ENCODE measurements at regions not wholly inside any gene's neighbourhood (a gene's known extent, or its start where the extent isn't known, plus 50 kb on each side); places are given as distances from the start of the nearest gene placed in this dataset.
"Not testable (repeated sequence)": the region's sequence is repeated elsewhere in the genome, so short reads cannot be mapped to it uniquely, and the experiment has no call there.

DNA sequence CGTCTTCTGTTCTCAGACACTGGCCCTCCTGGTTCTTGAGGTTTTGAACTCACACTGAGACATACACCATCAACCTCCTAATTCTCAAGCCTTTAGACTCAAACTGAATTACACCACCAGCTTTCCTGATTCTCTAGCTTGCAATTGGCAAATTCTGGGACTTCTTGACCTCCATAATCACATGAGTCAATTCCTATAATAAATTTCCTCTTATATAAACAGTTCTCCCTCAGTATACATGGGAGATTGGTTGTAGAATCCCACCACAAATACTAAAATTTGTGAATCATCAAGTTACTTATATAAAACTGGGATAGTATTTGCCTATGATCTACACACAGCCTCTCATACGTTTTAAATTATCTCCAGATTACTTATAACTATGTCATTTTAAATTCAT is 162.2 kb downstream of the DIO2 start:
- H3K4me3 ChIP-seq (ENCODE audit: low read depth, low read length), result no peak overlapping the region
- TF ChIP-seq, protein P1, sequence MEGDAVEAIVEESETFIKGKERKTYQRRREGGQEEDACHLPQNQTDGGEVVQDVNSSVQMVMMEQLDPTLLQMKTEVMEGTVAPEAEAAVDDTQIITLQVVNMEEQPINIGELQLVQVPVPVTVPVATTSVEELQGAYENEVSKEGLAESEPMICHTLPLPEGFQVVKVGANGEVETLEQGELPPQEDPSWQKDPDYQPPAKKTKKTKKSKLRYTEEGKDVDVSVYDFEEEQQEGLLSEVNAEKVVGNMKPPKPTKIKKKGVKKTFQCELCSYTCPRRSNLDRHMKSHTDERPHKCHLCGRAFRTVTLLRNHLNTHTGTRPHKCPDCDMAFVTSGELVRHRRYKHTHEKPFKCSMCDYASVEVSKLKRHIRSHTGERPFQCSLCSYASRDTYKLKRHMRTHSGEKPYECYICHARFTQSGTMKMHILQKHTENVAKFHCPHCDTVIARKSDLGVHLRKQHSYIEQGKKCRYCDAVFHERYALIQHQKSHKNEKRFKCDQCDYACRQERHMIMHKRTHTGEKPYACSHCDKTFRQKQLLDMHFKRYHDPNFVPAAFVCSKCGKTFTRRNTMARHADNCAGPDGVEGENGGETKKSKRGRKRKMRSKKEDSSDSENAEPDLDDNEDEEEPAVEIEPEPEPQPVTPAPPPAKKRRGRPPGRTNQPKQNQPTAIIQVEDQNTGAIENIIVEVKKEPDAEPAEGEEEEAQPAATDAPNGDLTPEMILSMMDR (IDR thresholded peaks at IDR 0.05; ENCODE audit: insufficient read depth, low read length), result no peak
- no peak for DNase-seq (ENCODE audit: low read depth)

DNA sequence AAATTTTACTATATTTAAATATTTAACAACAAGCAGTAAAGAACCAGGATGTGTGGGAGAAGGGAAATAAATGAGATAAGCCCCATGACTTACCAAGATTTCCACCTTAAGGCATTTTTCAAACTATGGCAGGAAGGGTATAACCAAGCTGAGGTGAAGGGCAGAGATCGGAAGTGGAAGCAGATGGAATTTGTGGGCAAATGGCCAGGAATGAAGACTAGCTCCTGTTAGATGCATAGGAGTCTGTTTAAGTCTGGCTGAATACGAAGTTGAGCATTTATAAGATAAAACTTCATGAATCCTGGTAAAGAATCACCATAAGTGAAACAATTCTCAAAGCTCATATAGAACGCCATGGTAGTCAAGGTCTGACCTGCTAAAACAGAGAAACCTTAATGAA is 163.5 kb downstream of the DIO2 start:
- DNase-seq (ENCODE audit: low read depth), result peak; percentile 10
- no peak overlapping the region for H3K4me3 ChIP-seq (ENCODE audit: low read depth, low read length)
- TF ChIP-seq, protein P1 (IDR thresholded peaks at IDR 0.05; ENCODE audit: insufficient read depth, low read length), result no peak

DNA sequence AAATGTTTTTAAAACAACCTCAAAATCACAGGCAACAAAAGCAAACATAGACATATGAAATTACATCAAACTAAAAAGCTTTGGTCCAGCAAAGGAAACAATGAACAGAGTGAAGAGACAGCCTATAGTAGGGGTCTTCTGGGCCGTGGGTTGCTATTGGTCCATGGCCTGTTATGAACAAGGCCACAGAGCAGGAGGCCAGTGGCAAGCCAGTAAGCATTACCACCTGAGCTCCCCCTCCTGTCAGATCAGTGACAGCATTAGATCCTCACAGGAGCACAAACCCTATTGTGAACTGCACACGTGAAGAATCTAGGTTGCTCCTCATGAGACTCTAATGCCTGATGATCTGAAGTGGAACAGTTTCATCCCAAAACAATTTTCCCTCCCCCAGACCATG is 174.0 kb downstream of the DIO2 start:
- TF ChIP-seq, protein P1 (IDR thresholded peaks at IDR 0.05; ENCODE audit: insufficient read depth, low read length), result no peak
- no peak overlapping the region for H3K4me3 ChIP-seq (ENCODE audit: low read depth, low read length)
- DNase-seq (ENCODE audit: low read depth), result no peak

DNA sequence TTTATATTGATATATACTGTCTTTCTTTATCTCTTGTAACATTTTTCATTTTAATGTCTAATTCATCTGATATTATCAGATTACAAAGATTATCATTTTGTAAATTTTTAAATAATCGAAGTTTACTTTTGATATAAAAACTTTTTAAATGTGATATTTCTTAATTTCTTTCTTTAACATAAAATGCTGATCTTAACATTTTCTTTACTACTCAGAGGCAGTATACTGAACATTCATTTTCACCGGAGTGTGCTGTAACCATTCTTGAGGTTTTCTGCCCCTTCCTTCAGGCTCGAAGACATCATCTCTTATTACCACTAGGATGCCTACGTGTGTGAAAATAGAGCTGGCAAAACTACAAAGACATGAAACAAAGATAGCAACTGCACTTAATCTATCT is 186.9 kb downstream of the DIO2 start:
- no peak for DNase-seq (ENCODE audit: low read depth)
- H3K4me3 ChIP-seq (ENCODE audit: low read depth, low read length), result no peak overlapping the region
- TF ChIP-seq, protein P1 (IDR thresholded peaks at IDR 0.05; ENCODE audit: insufficient read depth, low read length), result no peak

DNA sequence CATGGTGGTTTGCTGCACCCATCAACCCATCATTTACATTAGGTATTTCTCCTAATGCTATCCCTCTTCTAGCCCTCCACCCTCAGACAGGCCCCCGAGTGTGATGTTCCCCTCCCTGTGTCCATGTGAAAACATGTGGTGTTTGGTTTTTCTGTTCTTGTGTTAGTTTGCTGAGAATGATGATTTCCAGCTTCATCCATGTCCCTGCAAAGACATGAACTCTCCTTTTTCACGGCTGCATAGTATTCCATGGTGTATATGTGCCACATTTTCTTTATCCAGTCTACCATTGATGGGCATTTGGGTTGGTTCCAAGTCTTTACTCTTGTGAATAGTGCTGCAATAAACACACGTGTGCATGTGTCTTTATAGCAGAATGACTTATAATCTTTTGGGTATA is 192.8 kb downstream of the DIO2 start:
- not testable (repeated sequence) for DNase-seq (ENCODE audit: low read depth); H3K4me3 ChIP-seq (ENCODE audit: low read depth, low read length)

DNA sequence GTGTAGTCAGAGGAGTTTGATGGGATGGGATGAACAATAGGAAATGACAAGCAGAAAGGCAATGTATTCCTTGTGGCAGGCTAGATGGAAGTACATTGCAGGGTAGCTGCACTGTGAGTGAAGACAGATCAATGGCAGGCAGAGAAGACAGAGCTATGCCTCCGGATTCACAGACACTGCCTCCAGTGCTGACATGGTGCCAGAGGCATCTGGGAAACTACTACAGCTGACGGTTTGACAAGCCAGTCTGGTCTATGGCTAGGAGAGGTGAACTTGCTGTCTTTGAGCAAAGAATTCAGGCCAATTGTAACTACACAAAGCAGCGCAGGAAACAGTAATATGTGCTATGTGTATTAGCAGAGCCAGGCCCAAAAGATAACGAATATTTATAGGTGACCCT is 193.5 kb downstream of the DIO2 start:
- TF ChIP-seq, protein P1 (IDR thresholded peaks at IDR 0.05; ENCODE audit: insufficient read depth, low read length), result no peak
- DNase-seq (ENCODE audit: low read depth), result no peak
- H3K4me3 ChIP-seq (ENCODE audit: low read depth, low read length), result no peak overlapping the region

DNA sequence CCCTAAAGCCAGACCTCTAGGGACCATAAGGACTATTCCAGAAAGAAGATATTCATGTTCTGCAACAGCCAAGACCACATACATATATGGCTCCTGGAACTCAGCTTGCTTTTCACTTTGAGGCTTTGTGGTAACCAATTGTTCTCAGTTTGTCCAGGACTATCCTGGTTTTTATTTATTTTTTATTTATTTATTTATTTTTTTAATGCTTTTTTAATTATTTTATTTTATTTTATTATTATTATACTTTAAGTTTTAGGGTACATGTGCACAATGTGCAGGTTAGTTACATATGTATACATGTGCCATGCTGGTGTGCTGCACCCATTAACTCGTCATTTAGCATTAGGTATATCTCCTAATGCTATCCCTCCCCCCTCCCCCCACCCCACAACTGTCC is 201.1 kb downstream of the DIO2 start:
- H3K4me3 ChIP-seq (ENCODE audit: low read depth, low read length); DNase-seq (ENCODE audit: low read depth): not testable (repeated sequence)

DNA sequence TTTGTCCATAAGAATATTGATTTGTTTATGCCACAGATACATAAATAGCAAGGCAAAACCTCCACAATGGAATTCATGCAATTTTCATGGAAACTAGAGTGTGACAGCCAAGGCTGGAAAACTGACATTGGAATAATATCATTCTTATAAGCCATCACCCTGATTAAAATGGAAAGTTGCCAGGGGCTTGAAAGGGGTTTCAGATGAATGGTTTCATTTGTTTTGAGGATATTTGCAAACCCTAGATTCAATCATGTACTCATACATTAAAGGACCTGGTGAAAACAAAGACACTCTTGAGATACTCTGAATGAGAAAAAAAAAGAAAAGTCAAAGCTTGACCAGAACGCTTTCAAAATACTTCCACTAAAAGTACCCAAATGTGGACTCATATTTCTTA is 205.7 kb downstream of the DIO2 start:
- TF ChIP-seq, protein P1 (IDR thresholded peaks at IDR 0.05; ENCODE audit: insufficient read depth, low read length), result no peak
- H3K4me3 ChIP-seq (ENCODE audit: low read depth, low read length), result no peak overlapping the region
- no peak for DNase-seq (ENCODE audit: low read depth)

All from fibroblast of the aortic adventitia (primary cell).